ENCODE measurements at regions not wholly inside any gene's neighbourhood (a gene's known extent, or its start where the extent isn't known, plus 50 kb on each side); places are given as distances from the start of the nearest gene placed in this dataset.

GRCh38 chr5:143516249-143516648 lies 112.8 kb upstream of the NR3C1 start:
- no peak for DNase-seq (ENCODE audit: low spot score)
- H3K27ac Mint-ChIP-seq, result no peak overlapping the region
- ChIA-PET CTCF (no interaction called here), POLR2A (no interaction called here)
- no peaks in the 10 kb centered on the region for H3K36me3 Mint-ChIP-seq
- H3K4me3 Mint-ChIP-seq, result no peak overlapping the region
- no peaks in the 10 kb centered on the region for H3K4me1 Mint-ChIP-seq
- H3K9me3 Mint-ChIP-seq, result peaks cover 5% of the 10 kb centered on the region; the same call in 1 of the 2 replicates
- TF ChIP-seq ZNF671 (CRISPR knock-in tag; IDR thresholded peaks at IDR 0.05) (no peak), CBFB (CRISPR knock-in tag; IDR thresholded peaks at IDR 0.05; ENCODE audit: low read depth) (no peak), NR3C1 (CRISPR knock-in tag; conservative IDR thresholded peaks at IDR 0.05; ENCODE audit: low read depth) (no peak), ATF6 (CRISPR knock-in tag; IDR thresholded peaks at IDR 0.05) (no peak), ZNF425 (CRISPR knock-in tag; conservative IDR thresholded peaks at IDR 0.05) (no peak), PRRX2 (CRISPR knock-in tag; IDR thresholded peaks at IDR 0.05) (no peak), ATF3 (CRISPR knock-in tag; conservative IDR thresholded peaks at IDR 0.05) (no peak), ZNF281 (CRISPR knock-in tag; IDR thresholded peaks at IDR 0.05) (no peak), MAX (CRISPR knock-in tag; IDR thresholded peaks at IDR 0.05) (no peak), TCF7 (CRISPR knock-in tag; IDR thresholded peaks at IDR 0.05; ENCODE audit: low read depth) (no peak)
- no peak for ATAC-seq
- no peaks in the 10 kb centered on the region for H3K27me3 Mint-ChIP-seq (ENCODE audit: low read depth)

- DNase-seq (ENCODE audit: low spot score) (no peak), ATAC-seq (no peak)
- H3K4me1 Mint-ChIP-seq, result no peaks in the 10 kb centered on the region
- H3K36me3 Mint-ChIP-seq, result no peaks in the 10 kb centered on the region
- H3K4me3 Mint-ChIP-seq, result no peak overlapping the region
- CTCF ChIA-PET, result no interaction called here
- H3K27ac Mint-ChIP-seq, result no peak overlapping the region
- H3K27me3 Mint-ChIP-seq (ENCODE audit: low read depth), result no peaks in the 10 kb centered on the region
- H3K9me3 Mint-ChIP-seq, result peaks cover 5% of the 10 kb centered on the region; the same call in 1 of the 2 replicates
- POLR2A ChIA-PET, result no interaction called here
- no peak for TF ChIP-seq SOX15 (CRISPR knock-in tag; IDR thresholded peaks at IDR 0.05)
- no peak for TF ChIP-seq NR3C1 (CRISPR knock-in tag; conservative IDR thresholded peaks at IDR 0.05; ENCODE audit: low read depth)
- TF ChIP-seq MLX (CRISPR knock-in tag; IDR thresholded peaks at IDR 0.05), result no peak
- no peak for TF ChIP-seq USF1 (CRISPR knock-in tag; IDR thresholded peaks at IDR 0.05)
- TF ChIP-seq FOXK1 (CRISPR knock-in tag; IDR thresholded peaks at IDR 0.05), result no peak
- no peak for TF ChIP-seq USF2 (CRISPR knock-in tag; IDR thresholded peaks at IDR 0.05)
- no peak for TF ChIP-seq FOXP1 (CRISPR knock-in tag; IDR thresholded peaks at IDR 0.05; ENCODE audit: borderline replicate concordance)
- TF ChIP-seq ZNF317 (CRISPR knock-in tag; IDR thresholded peaks at IDR 0.05; ENCODE audit: borderline replicate concordance, low read depth), result no peak
- TF ChIP-seq E2F4 (CRISPR knock-in tag; IDR thresholded peaks at IDR 0.05; ENCODE audit: borderline replicate concordance, low read depth), result no peak
- TF ChIP-seq ELF4 (CRISPR knock-in tag; IDR thresholded peaks at IDR 0.05; ENCODE audit: low read depth), result no peak
- TF ChIP-seq CTCF (IDR thresholded peaks at IDR 0.05), result no peak
- TF ChIP-seq ZNF423 (CRISPR knock-in tag; IDR thresholded peaks at IDR 0.05), result no peak
- TF ChIP-seq GRHL2 (CRISPR knock-in tag; IDR thresholded peaks at IDR 0.05; ENCODE audit: insufficient replicate concordance, severe bottlenecking), result no peak
- TF ChIP-seq NFATC4 (CRISPR knock-in tag; IDR thresholded peaks at IDR 0.05), result no peak
Measured at GRCh38 chr5:143515829-143516228, 112.3 kb upstream of the NR3C1 start.
